Esophagus mucosa (tissue), 1 donor: ENCODE measurements at regions not wholly inside any gene's neighbourhood (a gene's known extent, or its start where the extent isn't known, plus 50 kb on each side); places are given as distances from the start of the nearest gene placed in this dataset.
"Not testable (repeated sequence)": the region's sequence is repeated elsewhere in the genome, so short reads cannot be mapped to it uniquely, and the experiment has no call there.

Experiments used
- ATAC-seq: fragments of 200-7000 bp; cut with Tn5 transposase; one replicate; pipeline ENCODE4 v1.9.1; 2020
- donor health status: DM: yes; HTN: yes; CAD: no.

- ATAC-seq: no peak
Measured at GRCh38 chr2:125224830-125225229, 1199.7 kb downstream of the CNTNAP5 start.

- no peak for ATAC-seq
Measured at GRCh38 chr2:125227843-125228392, 1202.8 kb downstream of the CNTNAP5 start.

GRCh38 chr2:125240870-125241269 is 1215.8 kb downstream of the CNTNAP5 start:
- no peak for ATAC-seq

GRCh38 chr2:125243074-125243473 is 1218.0 kb downstream of the CNTNAP5 start:
- ATAC-seq: no peak

- no peak for ATAC-seq
Measured at GRCh38 chr2:125254010-125254409, 1228.9 kb downstream of the CNTNAP5 start.

GRCh38 chr2:125259451-125259850 is 1234.4 kb downstream of the CNTNAP5 start:
- no peak for ATAC-seq

- ATAC-seq: not testable (repeated sequence)
Measured at GRCh38 chr2:125260366-125260930, 1235.4 kb downstream of the CNTNAP5 start.

GRCh38 chr2:125264453-125264852 is 1239.4 kb downstream of the CNTNAP5 start:
- ATAC-seq: no peak

GRCh38 chr2:125267683-125268082 is 1242.6 kb downstream of the CNTNAP5 start:
- ATAC-seq: no peak

GRCh38 chr2:125272651-125273050 is 1247.6 kb downstream of the CNTNAP5 start:
- no peak for ATAC-seq

GRCh38 chr2:125274718-125275117 is 1249.6 kb downstream of the CNTNAP5 start:
- no peak for ATAC-seq

- ATAC-seq: no peak
Measured at GRCh38 chr2:125280265-125280664, 1255.2 kb downstream of the CNTNAP5 start.

GRCh38 chr2:125281242-125281641 is 1256.2 kb downstream of the CNTNAP5 start:
- ATAC-seq: no peak

- ATAC-seq: no peak
Measured at GRCh38 chr2:125296742-125297141, 1271.7 kb downstream of the CNTNAP5 start.

GRCh38 chr2:125310657-125311364 is 1285.7 kb downstream of the CNTNAP5 start:
- ATAC-seq: no peak

- ATAC-seq: no peak
Measured at GRCh38 chr2:125312342-125312741, 1287.3 kb downstream of the CNTNAP5 start.

GRCh38 chr2:125313806-125314205 is 1288.7 kb downstream of the CNTNAP5 start:
- peak; percentile 33 for ATAC-seq

GRCh38 chr2:125318740-125319139 is 1293.7 kb downstream of the CNTNAP5 start:
- ATAC-seq: no peak

GRCh38 chr2:125324273-125324672 is 1299.2 kb downstream of the CNTNAP5 start:
- ATAC-seq: no peak

- ATAC-seq: no peak
Measured at GRCh38 chr2:125330133-125330532, 1305.0 kb downstream of the CNTNAP5 start.

- no peak for ATAC-seq
Measured at GRCh38 chr2:125341353-125341752, 1314.6 kb upstream of the GYPC start.

- not testable (repeated sequence) for ATAC-seq
Measured at GRCh38 chr2:125353542-125353941, 1302.4 kb upstream of the GYPC start.

- ATAC-seq: no peak
Measured at GRCh38 chr2:125364192-125364983, 1291.6 kb upstream of the GYPC start.

- ATAC-seq: no peak
Measured at GRCh38 chr2:125364984-125365265, 1291.0 kb upstream of the GYPC start.
